ENCODE measurements at regions not wholly inside any gene's neighbourhood (a gene's known extent, or its start where the extent isn't known, plus 50 kb on each side); places are given as distances from the start of the nearest gene placed in this dataset.

DNA sequence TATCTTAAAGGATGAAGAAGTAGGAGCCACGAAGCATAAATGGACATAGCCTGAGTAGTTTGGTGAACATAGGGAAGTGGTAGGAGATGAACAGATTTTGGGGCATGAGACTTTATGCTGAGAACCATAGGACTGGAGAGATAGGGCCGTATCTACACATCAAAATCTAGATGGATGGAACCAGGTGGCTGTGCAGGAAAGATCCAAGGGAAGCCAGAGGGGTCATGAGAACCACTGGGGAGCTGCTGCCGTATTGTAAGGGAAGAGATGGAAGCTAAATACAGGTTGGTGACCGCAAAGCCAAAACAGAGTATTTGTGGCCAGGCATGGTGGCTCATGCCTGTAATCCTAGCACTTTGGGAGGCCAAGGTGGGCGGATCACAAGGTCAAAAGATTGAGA is 124.3 kb downstream of the TRIB2 start:
- Histone ChIP-seq H3K9me3 (no peaks in the 10 kb centered on the region), H3K27me3 (no peaks in the 10 kb centered on the region), H3K4me1 (no peaks in the 10 kb centered on the region), H3K36me3 (no peaks in the 10 kb centered on the region), H3K4me3 (no peak overlapping the region), H3K27ac (no peak overlapping the region)
- no peak for DNase-seq (ENCODE audit: extremely low spot score in 2 of 2)
- intact Hi-C loops (cut with DNase I): no loop called here
- TF ChIP-seq POLR2A (IDR thresholded peaks at IDR 0.05) (no peak), POLR2AphosphoS5 (IDR thresholded peaks at IDR 0.05; ENCODE audit: insufficient read depth in 1 of 2, low read depth in 1 of 2) (no peak)
- TF ChIP-seq, protein P1, sequence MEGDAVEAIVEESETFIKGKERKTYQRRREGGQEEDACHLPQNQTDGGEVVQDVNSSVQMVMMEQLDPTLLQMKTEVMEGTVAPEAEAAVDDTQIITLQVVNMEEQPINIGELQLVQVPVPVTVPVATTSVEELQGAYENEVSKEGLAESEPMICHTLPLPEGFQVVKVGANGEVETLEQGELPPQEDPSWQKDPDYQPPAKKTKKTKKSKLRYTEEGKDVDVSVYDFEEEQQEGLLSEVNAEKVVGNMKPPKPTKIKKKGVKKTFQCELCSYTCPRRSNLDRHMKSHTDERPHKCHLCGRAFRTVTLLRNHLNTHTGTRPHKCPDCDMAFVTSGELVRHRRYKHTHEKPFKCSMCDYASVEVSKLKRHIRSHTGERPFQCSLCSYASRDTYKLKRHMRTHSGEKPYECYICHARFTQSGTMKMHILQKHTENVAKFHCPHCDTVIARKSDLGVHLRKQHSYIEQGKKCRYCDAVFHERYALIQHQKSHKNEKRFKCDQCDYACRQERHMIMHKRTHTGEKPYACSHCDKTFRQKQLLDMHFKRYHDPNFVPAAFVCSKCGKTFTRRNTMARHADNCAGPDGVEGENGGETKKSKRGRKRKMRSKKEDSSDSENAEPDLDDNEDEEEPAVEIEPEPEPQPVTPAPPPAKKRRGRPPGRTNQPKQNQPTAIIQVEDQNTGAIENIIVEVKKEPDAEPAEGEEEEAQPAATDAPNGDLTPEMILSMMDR (IDR thresholded peaks at IDR 0.05): no peak

DNA sequence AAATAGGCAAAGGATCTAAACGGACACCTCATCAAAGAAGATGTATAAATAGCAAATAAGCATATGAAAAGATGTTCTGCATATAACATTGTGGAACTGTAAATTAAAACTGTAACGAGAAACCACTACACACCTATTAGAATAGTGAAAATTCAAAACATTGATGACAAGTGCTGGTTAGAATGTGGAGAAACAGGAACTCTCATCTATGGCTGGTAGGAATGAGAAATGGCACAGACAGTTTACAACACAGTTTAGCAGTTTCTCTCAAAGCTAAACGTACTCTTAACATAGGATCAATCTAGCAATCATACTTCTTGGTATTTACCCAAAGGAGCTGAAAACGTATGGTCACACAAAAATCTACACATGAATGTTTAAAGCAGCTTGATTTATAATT is 126.2 kb downstream of the TRIB2 start:
- intact Hi-C loops (cut with DNase I): no loop called here
- no peak overlapping the region for H3K4me3 ChIP-seq
- no peak overlapping the region for H3K27ac ChIP-seq
- DNase-seq (ENCODE audit: extremely low spot score in 2 of 2): no peak
- no peaks in the 10 kb centered on the region for H3K4me1 ChIP-seq
- no peaks in the 10 kb centered on the region for H3K9me3 ChIP-seq
- H3K27me3 ChIP-seq: no peaks in the 10 kb centered on the region
- H3K36me3 ChIP-seq: no peaks in the 10 kb centered on the region
- TF ChIP-seq, protein P1 (IDR thresholded peaks at IDR 0.05): no peak
- no peak for TF ChIP-seq POLR2A (IDR thresholded peaks at IDR 0.05)
- TF ChIP-seq POLR2AphosphoS5 (IDR thresholded peaks at IDR 0.05; ENCODE audit: insufficient read depth in 1 of 2, low read depth in 1 of 2): no peak

DNA sequence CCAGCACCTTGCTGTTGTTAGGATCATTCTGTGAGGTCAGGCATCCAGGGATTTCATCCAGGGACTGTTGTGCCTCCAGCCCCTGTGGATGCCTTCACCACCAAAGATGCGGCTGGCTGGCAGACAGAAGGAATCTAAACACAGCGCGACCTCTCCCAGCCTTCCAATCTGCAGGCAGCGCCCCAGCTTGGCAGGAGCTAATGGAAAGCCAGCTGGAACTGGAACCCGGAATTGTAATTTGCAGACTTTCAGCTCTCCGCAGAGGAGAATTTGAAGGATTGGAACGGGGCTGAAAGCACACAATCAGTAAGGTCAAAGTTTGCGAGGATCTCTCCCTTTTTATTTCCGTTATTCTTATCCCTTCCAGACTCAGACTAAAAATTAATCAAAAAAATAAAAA is 127.8 kb downstream of the TRIB2 start:
- Histone ChIP-seq H3K27me3 (no peaks in the 10 kb centered on the region), H3K9me3 (no peaks in the 10 kb centered on the region), H3K36me3 (no peaks in the 10 kb centered on the region), H3K4me3 (no peak overlapping the region), H3K4me1 (no peaks in the 10 kb centered on the region), H3K27ac (no peak overlapping the region)
- intact Hi-C loops (cut with DNase I): no loop called here
- no peak for DNase-seq (ENCODE audit: extremely low spot score in 2 of 2)
- no peak for TF ChIP-seq POLR2A (IDR thresholded peaks at IDR 0.05)
- TF ChIP-seq, protein P1 (IDR thresholded peaks at IDR 0.05): no peak
- no peak for TF ChIP-seq POLR2AphosphoS5 (IDR thresholded peaks at IDR 0.05; ENCODE audit: insufficient read depth in 1 of 2, low read depth in 1 of 2)

DNA sequence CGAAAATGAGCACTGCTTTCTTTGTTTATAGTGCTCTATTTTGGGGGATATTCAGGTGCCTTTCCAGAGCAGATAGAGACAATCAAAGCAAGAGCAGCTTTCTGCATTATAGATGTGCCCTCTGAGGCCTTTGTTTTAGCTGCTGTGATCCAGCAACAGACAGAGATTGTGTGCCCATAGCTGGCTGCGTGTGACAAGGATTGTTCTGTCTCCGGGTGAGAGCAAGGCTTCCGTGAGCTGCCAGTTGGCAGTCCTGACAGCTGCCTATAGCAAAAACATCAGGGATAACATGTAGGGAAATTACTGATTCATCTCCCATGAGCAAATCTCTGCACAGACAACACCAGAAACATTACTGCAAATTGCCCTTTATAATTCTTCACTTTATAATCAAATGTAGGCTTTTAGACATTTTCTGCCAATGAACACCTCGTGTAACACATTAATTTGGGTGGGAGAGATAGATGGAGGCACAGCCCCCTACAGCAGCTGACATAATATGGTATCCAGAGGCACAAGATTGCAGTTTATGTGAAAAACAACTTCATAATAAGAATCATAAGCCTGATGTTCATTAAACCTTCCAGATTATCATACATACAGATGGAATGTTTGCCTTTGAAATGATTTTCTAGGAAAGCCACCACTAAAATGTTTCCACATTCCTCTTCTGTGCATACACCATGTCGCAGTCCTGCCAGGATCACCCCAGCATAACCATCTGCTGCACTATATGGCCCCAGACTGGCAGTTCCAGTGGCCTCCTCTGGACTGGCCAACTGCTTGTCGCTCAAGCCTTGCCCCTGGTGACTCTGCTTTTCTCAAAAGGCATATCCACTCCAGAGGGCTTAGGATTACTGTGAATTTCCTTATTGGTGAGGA is 131.2 kb downstream of the TRIB2 start:
- Histone ChIP-seq H3K9me3 (no peaks in the 10 kb centered on the region), H3K4me1 (no peaks in the 10 kb centered on the region), H3K36me3 (no peaks in the 10 kb centered on the region), H3K4me3 (no peak overlapping the region), H3K27ac (no peak overlapping the region), H3K27me3 (no peaks in the 10 kb centered on the region)
- TF ChIP-seq POLR2AphosphoS5 (IDR thresholded peaks at IDR 0.05; ENCODE audit: insufficient read depth in 1 of 2, low read depth in 1 of 2): no peak
- no peak for TF ChIP-seq POLR2A (IDR thresholded peaks at IDR 0.05)
- TF ChIP-seq, protein P1 (IDR thresholded peaks at IDR 0.05): no peak
- DNase-seq (ENCODE audit: extremely low spot score in 2 of 2): no peak
- intact Hi-C loops (cut with DNase I): no loop called here

DNA sequence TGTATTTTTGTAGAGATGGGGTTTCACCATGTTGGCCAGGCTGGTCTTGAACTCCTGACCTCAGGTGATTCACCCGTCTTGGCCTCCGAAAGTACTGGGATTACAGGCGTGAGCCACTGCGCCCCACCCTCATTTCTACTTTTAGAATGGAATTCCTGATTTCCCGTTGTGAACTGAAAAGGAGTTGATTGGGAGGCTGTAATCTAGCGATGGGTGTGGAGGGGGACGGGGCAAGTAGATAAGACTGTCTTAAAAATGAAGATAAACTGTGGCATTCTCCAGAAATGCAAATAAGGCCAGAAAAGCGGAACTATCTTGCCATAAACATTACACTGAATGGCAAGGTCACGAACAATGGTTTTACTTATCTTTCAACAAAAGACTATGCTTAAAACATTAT is 135.4 kb downstream of the TRIB2 start:
- DNase-seq (ENCODE audit: extremely low spot score in 2 of 2): no peak
- Histone ChIP-seq H3K27me3 (no peaks in the 10 kb centered on the region), H3K36me3 (no peaks in the 10 kb centered on the region), H3K27ac (no peak overlapping the region), H3K9me3 (no peaks in the 10 kb centered on the region), H3K4me3 (no peak overlapping the region), H3K4me1 (no peaks in the 10 kb centered on the region)
- intact Hi-C loops (cut with DNase I): no loop called here
- TF ChIP-seq, protein P1 (IDR thresholded peaks at IDR 0.05): no peak
- TF ChIP-seq POLR2AphosphoS5 (IDR thresholded peaks at IDR 0.05; ENCODE audit: insufficient read depth in 1 of 2, low read depth in 1 of 2) (no peak), POLR2A (IDR thresholded peaks at IDR 0.05) (no peak)

Data from vagina (tissue), 2 donors.